ENCODE measurements at regions not wholly inside any gene's neighbourhood (a gene's known extent, or its start where the extent isn't known, plus 50 kb on each side); places are given as distances from the start of the nearest gene placed in this dataset.

DNA sequence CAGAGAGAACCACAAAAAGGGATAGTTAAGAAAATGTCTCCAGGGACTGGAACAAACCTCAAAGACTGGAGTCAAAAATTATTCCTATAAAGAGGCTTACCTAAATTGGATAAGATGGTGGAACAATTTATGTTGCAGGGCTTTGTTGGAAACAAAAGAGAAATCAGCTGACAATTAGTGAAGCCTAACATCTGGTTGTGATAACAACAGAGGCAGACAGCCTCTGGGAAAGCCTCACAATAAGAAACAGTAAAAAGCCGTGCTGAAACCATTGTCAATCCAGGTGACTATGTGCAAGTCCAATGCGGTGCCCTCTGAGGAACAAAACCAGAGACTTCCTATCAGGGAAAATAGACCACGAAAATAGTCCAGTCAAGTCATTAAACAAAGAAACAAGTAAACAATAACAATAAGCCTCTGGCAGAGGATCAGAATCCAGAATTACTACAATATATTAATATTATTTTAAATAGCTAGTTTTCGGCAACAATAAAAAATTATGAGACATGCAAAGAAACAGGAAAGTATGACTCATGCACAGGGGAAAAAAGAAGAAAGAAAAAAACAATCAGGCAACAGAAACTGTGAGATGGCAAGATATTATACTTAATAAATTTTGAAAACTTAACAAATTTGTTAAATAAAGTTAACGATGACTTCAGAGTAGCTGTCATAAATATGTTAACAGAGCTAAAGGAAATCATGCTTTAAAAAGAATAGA lies 99.7 kb upstream of the RXFP2 start:
- TF ChIP-seq, protein P1, sequence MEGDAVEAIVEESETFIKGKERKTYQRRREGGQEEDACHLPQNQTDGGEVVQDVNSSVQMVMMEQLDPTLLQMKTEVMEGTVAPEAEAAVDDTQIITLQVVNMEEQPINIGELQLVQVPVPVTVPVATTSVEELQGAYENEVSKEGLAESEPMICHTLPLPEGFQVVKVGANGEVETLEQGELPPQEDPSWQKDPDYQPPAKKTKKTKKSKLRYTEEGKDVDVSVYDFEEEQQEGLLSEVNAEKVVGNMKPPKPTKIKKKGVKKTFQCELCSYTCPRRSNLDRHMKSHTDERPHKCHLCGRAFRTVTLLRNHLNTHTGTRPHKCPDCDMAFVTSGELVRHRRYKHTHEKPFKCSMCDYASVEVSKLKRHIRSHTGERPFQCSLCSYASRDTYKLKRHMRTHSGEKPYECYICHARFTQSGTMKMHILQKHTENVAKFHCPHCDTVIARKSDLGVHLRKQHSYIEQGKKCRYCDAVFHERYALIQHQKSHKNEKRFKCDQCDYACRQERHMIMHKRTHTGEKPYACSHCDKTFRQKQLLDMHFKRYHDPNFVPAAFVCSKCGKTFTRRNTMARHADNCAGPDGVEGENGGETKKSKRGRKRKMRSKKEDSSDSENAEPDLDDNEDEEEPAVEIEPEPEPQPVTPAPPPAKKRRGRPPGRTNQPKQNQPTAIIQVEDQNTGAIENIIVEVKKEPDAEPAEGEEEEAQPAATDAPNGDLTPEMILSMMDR (IDR thresholded peaks at IDR 0.05), result no peak
- no peak for TF ChIP-seq POLR2A (IDR thresholded peaks at IDR 0.05)

All from esophagus squamous epithelium (tissue), 4 donors.